ENCODE measurements at regions not wholly inside any gene's neighbourhood (a gene's known extent, or its start where the extent isn't known, plus 50 kb on each side); places are given as distances from the start of the nearest gene placed in this dataset.

DNA sequence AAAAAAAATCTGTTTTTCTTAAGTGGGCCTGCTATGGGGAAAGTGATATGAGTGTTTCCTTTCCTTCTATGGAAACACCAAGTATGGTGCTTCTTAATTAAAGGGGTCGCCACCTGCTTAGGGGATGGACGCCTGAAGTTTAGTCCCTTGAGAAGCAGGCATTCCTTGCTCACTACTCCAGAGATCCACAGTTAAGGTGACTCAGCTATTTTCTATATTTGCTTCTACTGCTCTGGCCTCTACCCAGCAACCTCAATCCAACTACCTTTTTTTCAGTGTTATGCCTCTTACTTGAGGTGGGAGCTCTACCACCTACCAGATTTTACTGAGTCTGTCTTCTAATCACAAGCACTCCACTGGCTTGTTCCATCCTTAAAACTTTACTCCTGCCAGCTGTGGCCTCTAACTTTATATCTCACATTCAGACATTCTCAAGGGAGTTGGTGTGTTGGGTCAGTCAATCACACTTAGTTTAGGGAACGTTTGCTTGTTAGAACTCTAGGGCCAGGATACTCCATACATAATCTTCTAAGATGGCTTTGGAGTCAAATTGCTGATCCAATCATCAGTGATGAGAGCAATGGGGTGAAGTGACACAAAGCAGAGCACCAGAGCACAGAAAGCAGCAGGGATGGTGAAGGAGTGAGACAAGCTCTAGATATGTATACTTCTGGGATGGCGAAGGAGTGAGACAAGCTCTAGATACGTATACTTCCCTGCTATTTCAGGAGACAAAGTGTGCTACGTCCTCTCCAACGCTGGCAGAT lies 708.1 kb downstream of the EFNA5 start:
- H3K27me3 ChIP-seq (ENCODE audit: control insufficient read depth, insufficient read depth, low read length): no peaks in the 10 kb centered on the region
- DNase-seq (ENCODE audit: low read depth): no peak
- no peak overlapping the region for H3K4me3 ChIP-seq (ENCODE audit: low read depth, low read length)
- no peaks in the 10 kb centered on the region for H3K36me3 ChIP-seq (ENCODE audit: control insufficient read depth, insufficient read depth, low read length)
- TF ChIP-seq CTCF (IDR thresholded peaks at IDR 0.05; ENCODE audit: insufficient read depth, low read length, poor library complexity, severe bottlenecking): no peak

- H3K27me3 ChIP-seq (ENCODE audit: control insufficient read depth, insufficient read depth, low read length): no peaks in the 10 kb centered on the region
- no peak overlapping the region for H3K4me3 ChIP-seq (ENCODE audit: low read depth, low read length)
- no peak for TF ChIP-seq CTCF (IDR thresholded peaks at IDR 0.05; ENCODE audit: insufficient read depth, low read length, poor library complexity, severe bottlenecking)
- no peaks in the 10 kb centered on the region for H3K36me3 ChIP-seq (ENCODE audit: control insufficient read depth, insufficient read depth, low read length)
- no peak for DNase-seq (ENCODE audit: low read depth)
Observed at GRCh38 chr5:106959387-106959786, 711.4 kb downstream of the EFNA5 start.

GRCh38 chr5:106957336-106957735 lies 713.4 kb downstream of the EFNA5 start:
- no peak for DNase-seq (ENCODE audit: low read depth)
- TF ChIP-seq CTCF (IDR thresholded peaks at IDR 0.05; ENCODE audit: insufficient read depth, low read length, poor library complexity, severe bottlenecking): no peak
- H3K4me3 ChIP-seq (ENCODE audit: low read depth, low read length): no peak overlapping the region
- no peaks in the 10 kb centered on the region for H3K27me3 ChIP-seq (ENCODE audit: control insufficient read depth, insufficient read depth, low read length)
- no peaks in the 10 kb centered on the region for H3K36me3 ChIP-seq (ENCODE audit: control insufficient read depth, insufficient read depth, low read length)

DNA sequence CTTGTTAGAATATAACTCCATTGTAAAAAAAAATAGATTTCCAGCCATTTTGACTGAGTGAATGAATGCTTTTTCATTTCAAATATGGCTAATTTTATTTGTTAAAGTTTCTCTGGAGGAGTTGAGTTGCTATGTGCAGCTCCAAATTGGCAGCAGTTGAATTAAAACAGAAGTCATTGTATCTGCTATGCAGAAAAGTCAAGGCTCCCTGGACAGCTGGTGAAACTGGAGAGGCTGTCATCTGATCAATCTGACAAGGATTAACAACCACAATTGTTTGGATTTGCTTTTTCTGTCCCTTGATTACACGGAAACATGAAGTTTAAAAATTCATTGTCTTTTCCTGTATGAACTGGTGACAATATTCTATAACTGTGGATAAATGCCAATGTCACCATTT lies 713.9 kb downstream of the EFNA5 start:
- H3K27me3 ChIP-seq (ENCODE audit: control insufficient read depth, insufficient read depth, low read length): no peaks in the 10 kb centered on the region
- H3K36me3 ChIP-seq (ENCODE audit: control insufficient read depth, insufficient read depth, low read length): no peaks in the 10 kb centered on the region
- no peak overlapping the region for H3K4me3 ChIP-seq (ENCODE audit: low read depth, low read length)
- no peak for TF ChIP-seq CTCF (IDR thresholded peaks at IDR 0.05; ENCODE audit: insufficient read depth, low read length, poor library complexity, severe bottlenecking)
- DNase-seq (ENCODE audit: low read depth): no peak

GRCh38 chr5:106956187-106956586 lies 714.5 kb downstream of the EFNA5 start:
- TF ChIP-seq CTCF (IDR thresholded peaks at IDR 0.05; ENCODE audit: insufficient read depth, low read length, poor library complexity, severe bottlenecking): no peak
- Histone ChIP-seq H3K4me3 (ENCODE audit: low read depth, low read length) (no peak overlapping the region), H3K27me3 (ENCODE audit: control insufficient read depth, insufficient read depth, low read length) (no peaks in the 10 kb centered on the region), H3K36me3 (ENCODE audit: control insufficient read depth, insufficient read depth, low read length) (no peaks in the 10 kb centered on the region)
- no peak for DNase-seq (ENCODE audit: low read depth)

- no peak for TF ChIP-seq CTCF (IDR thresholded peaks at IDR 0.05; ENCODE audit: insufficient read depth, low read length, poor library complexity, severe bottlenecking)
- peak; percentile 14 for DNase-seq (ENCODE audit: low read depth)
Observed at GRCh38 chr5:106940986-106941385, 729.8 kb downstream of the EFNA5 start.

More at GRCh38 chr5:106940986-106941385, 729.8 kb downstream of the EFNA5 start:
- H3K27me3 ChIP-seq (ENCODE audit: control insufficient read depth, insufficient read depth, low read length): no peaks in the 10 kb centered on the region
- no peaks in the 10 kb centered on the region for H3K36me3 ChIP-seq (ENCODE audit: control insufficient read depth, insufficient read depth, low read length)
- no peak overlapping the region for H3K4me3 ChIP-seq (ENCODE audit: low read depth, low read length)
